ENCODE measurements at regions not wholly inside any gene's neighbourhood (a gene's known extent, or its start where the extent isn't known, plus 50 kb on each side); places are given as distances from the start of the nearest gene placed in this dataset.

- no peak for DNase-seq
Observed at GRCh38 chr6:19470333-19470732, 366.8 kb upstream of the ID4 start.

- peak; percentile 91 for DNase-seq
Observed at GRCh38 chr6:19472153-19472552, 365.0 kb upstream of the ID4 start.

GRCh38 chr6:19472850-19473249, 364.3 kb upstream of the ID4 start:
- no peak for DNase-seq

- no peak for DNase-seq
Observed at GRCh38 chr6:19477563-19477962, 359.6 kb upstream of the ID4 start.

- DNase-seq, result no peak
Observed at GRCh38 chr6:19478273-19478672, 358.9 kb upstream of the ID4 start.

GRCh38 chr6:19478992-19479391, 358.2 kb upstream of the ID4 start:
- DNase-seq, result peak; percentile 50

GRCh38 chr6:19479551-19479950, 357.6 kb upstream of the ID4 start:
- no peak for DNase-seq

- DNase-seq, result no peak
Observed at GRCh38 chr6:19492636-19493405, 344.3 kb upstream of the ID4 start.

- no peak for DNase-seq
Observed at GRCh38 chr6:19501737-19502245, 335.4 kb upstream of the ID4 start.

GRCh38 chr6:19502301-19502700, 334.9 kb upstream of the ID4 start:
- no peak for DNase-seq

GRCh38 chr6:19515939-19516338, 321.2 kb upstream of the ID4 start:
- DNase-seq, result no peak

GRCh38 chr6:19519941-19520340, 317.2 kb upstream of the ID4 start:
- DNase-seq, result no peak

GRCh38 chr6:19524366-19525186, 312.6 kb upstream of the ID4 start:
- no peak for DNase-seq

GRCh38 chr6:19525673-19526072, 311.5 kb upstream of the ID4 start:
- DNase-seq, result no peak

- no peak for DNase-seq
Observed at GRCh38 chr6:19530188-19530587, 307.0 kb upstream of the ID4 start.

- DNase-seq, result no peak
Observed at GRCh38 chr6:19535351-19535750, 301.8 kb upstream of the ID4 start.

GRCh38 chr6:19536838-19537237, 300.3 kb upstream of the ID4 start:
- DNase-seq, result no peak

GRCh38 chr6:19538096-19538495, 299.1 kb upstream of the ID4 start:
- DNase-seq, result no peak

GRCh38 chr6:19547507-19547906, 289.7 kb upstream of the ID4 start:
- DNase-seq, result no peak

GRCh38 chr6:19549109-19549508, 288.1 kb upstream of the ID4 start:
- DNase-seq, result no peak

GRCh38 chr6:19550380-19550779, 286.8 kb upstream of the ID4 start:
- no peak for DNase-seq

- DNase-seq, result no peak
Observed at GRCh38 chr6:19551611-19552010, 285.6 kb upstream of the ID4 start.

- DNase-seq, result peak; percentile 14
Observed at GRCh38 chr6:19552076-19552475, 285.1 kb upstream of the ID4 start.

GRCh38 chr6:19552588-19552987, 284.6 kb upstream of the ID4 start:
- no peak for DNase-seq

Data from fibroblast of skin of abdomen (primary cell).